ENCODE measurements at regions not wholly inside any gene's neighbourhood (a gene's known extent, or its start where the extent isn't known, plus 50 kb on each side); places are given as distances from the start of the nearest gene placed in this dataset.

DNA sequence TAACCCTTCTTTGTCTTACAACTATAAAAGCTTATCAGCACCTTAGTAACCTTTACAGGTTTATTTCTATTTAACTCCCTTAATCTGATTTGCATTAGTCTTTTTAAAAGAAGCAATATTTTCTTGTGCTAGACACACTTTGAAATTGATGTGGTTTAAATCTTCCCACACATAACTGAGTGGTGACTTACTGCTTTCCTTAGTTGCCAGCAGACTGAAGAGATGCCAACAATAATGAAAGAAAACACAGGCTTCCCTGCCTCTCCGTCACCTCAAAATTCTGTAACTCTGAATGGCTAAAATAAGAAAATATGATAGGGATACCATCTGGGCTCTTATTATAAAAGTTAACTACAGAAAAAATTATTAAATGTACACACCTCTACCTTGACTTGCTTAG lies 196.8 kb downstream of the PTBP2 start:
- DNase-seq (no peak), FAIRE-seq (no peak), ATAC-seq (no peak)
- 63 to 74% methylated on average over 1 of the region's 1 CpG for WGBS, 2 donors
- H3K4me1 ChIP-seq: no peaks in the 10 kb centered on the region
- H3K27me3 ChIP-seq: no peaks in the 10 kb centered on the region
- no peak overlapping the region for H3K4me3 ChIP-seq
- no peak overlapping the region for H3K27ac ChIP-seq
- TF ChIP-seq, protein P1, sequence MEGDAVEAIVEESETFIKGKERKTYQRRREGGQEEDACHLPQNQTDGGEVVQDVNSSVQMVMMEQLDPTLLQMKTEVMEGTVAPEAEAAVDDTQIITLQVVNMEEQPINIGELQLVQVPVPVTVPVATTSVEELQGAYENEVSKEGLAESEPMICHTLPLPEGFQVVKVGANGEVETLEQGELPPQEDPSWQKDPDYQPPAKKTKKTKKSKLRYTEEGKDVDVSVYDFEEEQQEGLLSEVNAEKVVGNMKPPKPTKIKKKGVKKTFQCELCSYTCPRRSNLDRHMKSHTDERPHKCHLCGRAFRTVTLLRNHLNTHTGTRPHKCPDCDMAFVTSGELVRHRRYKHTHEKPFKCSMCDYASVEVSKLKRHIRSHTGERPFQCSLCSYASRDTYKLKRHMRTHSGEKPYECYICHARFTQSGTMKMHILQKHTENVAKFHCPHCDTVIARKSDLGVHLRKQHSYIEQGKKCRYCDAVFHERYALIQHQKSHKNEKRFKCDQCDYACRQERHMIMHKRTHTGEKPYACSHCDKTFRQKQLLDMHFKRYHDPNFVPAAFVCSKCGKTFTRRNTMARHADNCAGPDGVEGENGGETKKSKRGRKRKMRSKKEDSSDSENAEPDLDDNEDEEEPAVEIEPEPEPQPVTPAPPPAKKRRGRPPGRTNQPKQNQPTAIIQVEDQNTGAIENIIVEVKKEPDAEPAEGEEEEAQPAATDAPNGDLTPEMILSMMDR (IDR thresholded peaks at IDR 0.05): no peak
- no peaks in the 10 kb centered on the region for H3K9me3 ChIP-seq
- intact Hi-C loops (cut with DNase I): no loop called here
- H3K36me3 ChIP-seq: no peaks in the 10 kb centered on the region

- 77 to 85% methylated on average over 1 of the region's 1 CpG for WGBS, 2 donors
- H3K9me3 ChIP-seq: no peaks in the 10 kb centered on the region
- H3K4me3 ChIP-seq: no peak overlapping the region
- no peaks in the 10 kb centered on the region for H3K36me3 ChIP-seq
- no peak for FAIRE-seq
- H3K27me3 ChIP-seq: no peaks in the 10 kb centered on the region
- DNase-seq: no peak
- no peaks in the 10 kb centered on the region for H3K4me1 ChIP-seq
- no peak overlapping the region for H3K27ac ChIP-seq
- no peak for ATAC-seq
- intact Hi-C loops (cut with DNase I): no loop called here
- TF ChIP-seq, protein P1 (IDR thresholded peaks at IDR 0.05): no peak
Measured at GRCh38 chr1:96922181-96922580, 200.6 kb downstream of the PTBP2 start.

DNA sequence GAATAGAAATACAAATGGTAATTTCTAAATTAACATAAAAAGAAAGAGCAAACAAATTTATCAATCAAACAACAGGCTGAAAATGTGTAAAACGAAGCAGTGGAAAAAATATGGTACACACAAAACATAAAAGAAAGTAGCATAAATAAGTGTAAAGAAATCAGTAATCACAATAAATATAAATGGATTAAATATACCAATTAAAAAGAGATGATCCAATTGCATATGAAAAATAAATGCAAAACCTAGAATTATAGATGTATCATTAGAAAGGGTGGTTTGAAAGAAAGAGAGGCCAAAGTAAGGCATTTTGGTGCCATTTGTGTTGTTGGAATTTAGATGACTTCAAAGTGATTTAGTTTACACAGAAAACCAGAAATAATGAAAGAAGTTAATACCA lies 202.2 kb downstream of the PTBP2 start:
- no peak overlapping the region for H3K27ac ChIP-seq
- intact Hi-C loops (cut with DNase I): no loop called here
- DNase-seq (no peak), FAIRE-seq (no peak), ATAC-seq (no peak)
- no peaks in the 10 kb centered on the region for H3K4me1 ChIP-seq
- H3K9me3 ChIP-seq: no peaks in the 10 kb centered on the region
- no peak overlapping the region for H3K4me3 ChIP-seq
- H3K36me3 ChIP-seq: no peaks in the 10 kb centered on the region
- 6 to 23% methylated on average over 1 of the region's 1 CpG for WGBS, 2 donors
- TF ChIP-seq, protein P1 (IDR thresholded peaks at IDR 0.05): no peak
- no peaks in the 10 kb centered on the region for H3K27me3 ChIP-seq

DNA sequence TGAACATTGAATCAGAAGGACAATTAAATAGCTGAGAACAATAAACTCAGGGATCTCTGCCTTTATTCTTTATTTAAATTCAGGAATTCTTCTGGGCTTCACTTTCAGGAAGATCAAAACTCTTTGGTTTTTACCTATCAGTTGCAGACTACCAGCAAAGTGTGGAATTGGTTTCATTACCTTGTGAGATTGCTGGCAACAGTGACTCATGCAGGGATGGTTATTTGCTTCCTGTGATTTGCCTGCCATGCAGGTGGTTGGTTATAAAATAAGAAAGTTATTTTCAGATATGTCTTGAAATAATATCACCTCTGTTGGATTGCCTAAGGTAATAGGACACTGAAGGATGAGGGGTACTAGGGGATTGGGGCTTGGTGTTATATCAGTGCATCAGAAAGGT lies 204.6 kb downstream of the PTBP2 start:
- TF ChIP-seq, protein P1 (IDR thresholded peaks at IDR 0.05): no peak
- Histone ChIP-seq H3K27ac (no peak overlapping the region), H3K36me3 (no peaks in the 10 kb centered on the region), H3K27me3 (no peaks in the 10 kb centered on the region), H3K9me3 (no peaks in the 10 kb centered on the region), H3K4me3 (no peak overlapping the region), H3K4me1 (no peaks in the 10 kb centered on the region)
- no peak for DNase-seq
- ATAC-seq: no peak
- intact Hi-C loops (cut with DNase I): no loop called here
- FAIRE-seq: no peak

GRCh38 chr1:96927125-96927524 lies 205.5 kb downstream of the PTBP2 start:
- Histone ChIP-seq H3K27me3 (no peaks in the 10 kb centered on the region), H3K4me1 (no peaks in the 10 kb centered on the region), H3K36me3 (no peaks in the 10 kb centered on the region), H3K4me3 (no peak overlapping the region), H3K9me3 (no peaks in the 10 kb centered on the region), H3K27ac (no peak overlapping the region)
- no peak for DNase-seq
- TF ChIP-seq, protein P1 (IDR thresholded peaks at IDR 0.05): no peak
- no peak for ATAC-seq
- intact Hi-C loops (cut with DNase I): no loop called here
- 62 to 65% methylated on average over 3 of the region's 3 CpGs for WGBS, 2 donors
- no peak for FAIRE-seq

Measured in pancreas (tissue), 10 donors.